Activated naive CD8-positive, alpha-beta T cell treated with anti-CD3 and anti-CD28 coated beads for 36 hours (primary cell): ENCODE measurements at regions not wholly inside any gene's neighbourhood (a gene's known extent, or its start where the extent isn't known, plus 50 kb on each side); places are given as distances from the start of the nearest gene placed in this dataset.
"Not testable (repeated sequence)": the region's sequence is repeated elsewhere in the genome, so short reads cannot be mapped to it uniquely, and the experiment has no call there.

Experiments used
- DNase-seq: peaks from one replicate; pipeline ENCODE4 v3.0.0; 2021
- H3K27ac Mint-ChIP-seq: one replicate; pipeline ENCODE4 v1.8.0; 2022; ENCODE audit warnings: mild to moderate bottlenecking, moderate library complexity, mixed read lengths
- H3K27me3 Mint-ChIP-seq: one replicate; pipeline ENCODE4 v1.8.0; 2022; ENCODE audit warnings: mild to moderate bottlenecking, mixed read lengths
- H3K36me3 Mint-ChIP-seq: one replicate; pipeline ENCODE4 v1.8.0; 2021; ENCODE audit warnings: mild to moderate bottlenecking, mixed read lengths
- H3K4me1 Mint-ChIP-seq: one replicate; pipeline ENCODE4 v1.8.0; 2021; ENCODE audit warnings: mixed read lengths
- H3K4me3 Mint-ChIP-seq: one replicate; pipeline ENCODE4 v1.8.0; 2022; ENCODE audit warnings: mild to moderate bottlenecking, moderate library complexity, mixed read lengths
- H3K9me3 Mint-ChIP-seq: one replicate; pipeline ENCODE4 v1.8.0; 2022; ENCODE audit warnings: mixed read lengths

- Mint-ChIP-seq H3K9me3 (peaks cover 1% of the 10 kb centered on the region), H3K4me3 (no peak overlapping the region), H3K36me3 (no peaks in the 10 kb centered on the region), H3K27ac (no peak overlapping the region), H3K27me3 (no peaks in the 10 kb centered on the region), H3K4me1 (no peaks in the 10 kb centered on the region)
- DNase-seq, result no peak
Measured at GRCh38 chr20:30595698-30596097, 661.8 kb upstream of the DEFB115 start.

- H3K36me3 Mint-ChIP-seq, H3K4me3 Mint-ChIP-seq, H3K9me3 Mint-ChIP-seq, H3K27me3 Mint-ChIP-seq, DNase-seq, H3K4me1 Mint-ChIP-seq, H3K27ac Mint-ChIP-seq: not testable (repeated sequence)
Measured at GRCh38 chr20:30597429-30597828, 660.0 kb upstream of the DEFB115 start.

- Mint-ChIP-seq H3K4me3 (no peak overlapping the region), H3K9me3 (peaks cover 1% of the 10 kb centered on the region), H3K27me3 (no peaks in the 10 kb centered on the region), H3K4me1 (no peaks in the 10 kb centered on the region), H3K36me3 (no peaks in the 10 kb centered on the region), H3K27ac (no peak overlapping the region)
- no peak for DNase-seq
Measured at GRCh38 chr20:30598460-30599230, 658.8 kb upstream of the DEFB115 start.

GRCh38 chr20:30599990-30600389, 657.5 kb upstream of the DEFB115 start:
- H3K27me3 Mint-ChIP-seq, result no peaks in the 10 kb centered on the region
- no peaks in the 10 kb centered on the region for H3K4me1 Mint-ChIP-seq
- no peaks in the 10 kb centered on the region for H3K9me3 Mint-ChIP-seq
- DNase-seq, result no peak
- no peak overlapping the region for H3K4me3 Mint-ChIP-seq
- H3K36me3 Mint-ChIP-seq, result no peaks in the 10 kb centered on the region
- no peak overlapping the region for H3K27ac Mint-ChIP-seq

- no peaks in the 10 kb centered on the region for H3K36me3 Mint-ChIP-seq
- H3K27ac Mint-ChIP-seq, result no peak overlapping the region
- H3K4me3 Mint-ChIP-seq, result no peak overlapping the region
- peaks cover 4% of the 10 kb centered on the region for H3K9me3 Mint-ChIP-seq
- no peaks in the 10 kb centered on the region for H3K27me3 Mint-ChIP-seq
- no peaks in the 10 kb centered on the region for H3K4me1 Mint-ChIP-seq
- DNase-seq, result no peak
Measured at GRCh38 chr20:30601974-30602373, 655.5 kb upstream of the DEFB115 start.

- peaks cover 8% of the 10 kb centered on the region for H3K9me3 Mint-ChIP-seq
- H3K4me1 Mint-ChIP-seq, result no peaks in the 10 kb centered on the region
- H3K27me3 Mint-ChIP-seq, result no peaks in the 10 kb centered on the region
- H3K36me3 Mint-ChIP-seq, result no peaks in the 10 kb centered on the region
- no peak overlapping the region for H3K4me3 Mint-ChIP-seq
- no peak overlapping the region for H3K27ac Mint-ChIP-seq
- no peak for DNase-seq
Measured at GRCh38 chr20:30602424-30602823, 655.0 kb upstream of the DEFB115 start.

- Mint-ChIP-seq H3K27ac (no peak overlapping the region), H3K4me1 (no peaks in the 10 kb centered on the region), H3K36me3 (no peaks in the 10 kb centered on the region), H3K27me3 (no peaks in the 10 kb centered on the region), H3K4me3 (no peak overlapping the region), H3K9me3 (peaks cover 13% of the 10 kb centered on the region)
- DNase-seq, result no peak
Measured at GRCh38 chr20:30606990-30607389, 650.5 kb upstream of the DEFB115 start.

- no peak overlapping the region for H3K4me3 Mint-ChIP-seq
- H3K4me1 Mint-ChIP-seq, result no peaks in the 10 kb centered on the region
- H3K27me3 Mint-ChIP-seq, result no peaks in the 10 kb centered on the region
- H3K36me3 Mint-ChIP-seq, result no peaks in the 10 kb centered on the region
- peaks cover 13% of the 10 kb centered on the region for H3K9me3 Mint-ChIP-seq
- DNase-seq, result no peak
- H3K27ac Mint-ChIP-seq, result no peak overlapping the region
Measured at GRCh38 chr20:30610029-30610693, 647.3 kb upstream of the DEFB115 start.

- H3K4me1 Mint-ChIP-seq, result no peaks in the 10 kb centered on the region
- H3K4me3 Mint-ChIP-seq, result no peak overlapping the region
- no peak overlapping the region for H3K27ac Mint-ChIP-seq
- no peak for DNase-seq
- H3K9me3 Mint-ChIP-seq, result peaks cover 13% of the 10 kb centered on the region
- no peaks in the 10 kb centered on the region for H3K36me3 Mint-ChIP-seq
- no peaks in the 10 kb centered on the region for H3K27me3 Mint-ChIP-seq
Measured at GRCh38 chr20:30610751-30611150, 646.7 kb upstream of the DEFB115 start.

GRCh38 chr20:30611239-30611984, 646.1 kb upstream of the DEFB115 start:
- Mint-ChIP-seq H3K27me3 (no peaks in the 10 kb centered on the region), H3K4me1 (no peaks in the 10 kb centered on the region), H3K4me3 (no peak overlapping the region), H3K36me3 (no peaks in the 10 kb centered on the region), H3K27ac (no peak overlapping the region), H3K9me3 (peaks cover 13% of the 10 kb centered on the region)
- no peak for DNase-seq

GRCh38 chr20:30612344-30612743, 645.1 kb upstream of the DEFB115 start:
- Mint-ChIP-seq H3K9me3 (peaks cover 5% of the 10 kb centered on the region), H3K4me3 (no peak overlapping the region), H3K27ac (no peak overlapping the region), H3K36me3 (no peaks in the 10 kb centered on the region), H3K4me1 (no peaks in the 10 kb centered on the region), H3K27me3 (no peaks in the 10 kb centered on the region)
- DNase-seq, result no peak

GRCh38 chr20:30621346-30621745, 636.1 kb upstream of the DEFB115 start:
- not testable (repeated sequence) for H3K4me1 Mint-ChIP-seq, DNase-seq, H3K27me3 Mint-ChIP-seq, H3K9me3 Mint-ChIP-seq, H3K27ac Mint-ChIP-seq, H3K4me3 Mint-ChIP-seq, H3K36me3 Mint-ChIP-seq

GRCh38 chr20:30624310-30624709, 633.2 kb upstream of the DEFB115 start:
- H3K4me3 Mint-ChIP-seq, H3K27ac Mint-ChIP-seq, H3K36me3 Mint-ChIP-seq: not testable (repeated sequence)

GRCh38 chr20:30629376-30629775, 628.1 kb upstream of the DEFB115 start:
- H3K4me3 Mint-ChIP-seq, H3K27ac Mint-ChIP-seq, H3K36me3 Mint-ChIP-seq, DNase-seq, H3K9me3 Mint-ChIP-seq, H3K27me3 Mint-ChIP-seq, H3K4me1 Mint-ChIP-seq: not testable (repeated sequence)

More at GRCh38 chr20:30624310-30624709, 633.2 kb upstream of the DEFB115 start:
- not testable (repeated sequence) for H3K4me1 Mint-ChIP-seq, H3K9me3 Mint-ChIP-seq, H3K27me3 Mint-ChIP-seq, DNase-seq

GRCh38 chr20:30630761-30631160, 626.7 kb upstream of the DEFB115 start:
- DNase-seq, result no peak
- Mint-ChIP-seq H3K27ac (no peak overlapping the region), H3K9me3 (no peaks in the 10 kb centered on the region), H3K4me3 (no peak overlapping the region), H3K4me1 (no peaks in the 10 kb centered on the region), H3K27me3 (no peaks in the 10 kb centered on the region), H3K36me3 (peaks cover 2% of the 10 kb centered on the region)
